GM10266 (cell line): ENCODE measurements at regions not wholly inside any gene's neighbourhood (a gene's known extent, or its start where the extent isn't known, plus 50 kb on each side); places are given as distances from the start of the nearest gene placed in this dataset.

Experiments used
- DNase-seq: peaks from one replicate; pipeline ENCODE4 v3.0.0; 2012; ENCODE audit errors: extremely low spot score
- CTCF ChIP-seq: IDR thresholded peaks from 2 replicates; pipeline ENCODE4 v1.5.1; 2012; ENCODE audit warnings: mild to moderate bottlenecking, low read depth; ENCODE audit not compliant: control insufficient read depth, insufficient read depth; ENCODE audit errors: missing control alignments

- no peak for DNase-seq
- TF ChIP-seq CTCF = no peak
Observed at GRCh38 chr20:6506906-6507305, 260.6 kb upstream of the BMP2 start.

- TF ChIP-seq CTCF = no peak
- no peak for DNase-seq
Observed at GRCh38 chr20:6504826-6505225, 262.7 kb upstream of the BMP2 start.

- no peak for TF ChIP-seq CTCF
- no peak for DNase-seq
Observed at GRCh38 chr20:6504179-6504578, 263.3 kb upstream of the BMP2 start.

GRCh38 chr20:6502999-6503398 lies 264.5 kb upstream of the BMP2 start:
- no peak for TF ChIP-seq CTCF
- no peak for DNase-seq

GRCh38 chr20:6502219-6502618 lies 265.3 kb upstream of the BMP2 start:
- no peak for TF ChIP-seq CTCF
- DNase-seq = no peak

GRCh38 chr20:6501061-6501460 lies 266.4 kb upstream of the BMP2 start:
- no peak for TF ChIP-seq CTCF
- no peak for DNase-seq

- DNase-seq = no peak
- no peak for TF ChIP-seq CTCF
Observed at GRCh38 chr20:6499566-6499965, 267.9 kb upstream of the BMP2 start.

GRCh38 chr20:6496874-6497273 lies 270.6 kb upstream of the BMP2 start:
- DNase-seq = no peak
- TF ChIP-seq CTCF = no peak
